Retina (tissue), 1 donor: ENCODE measurements at regions not wholly inside any gene's neighbourhood (a gene's known extent, or its start where the extent isn't known, plus 50 kb on each side); places are given as distances from the start of the nearest gene placed in this dataset.
"Not testable (repeated sequence)": the region's sequence is repeated elsewhere in the genome, so short reads cannot be mapped to it uniquely, and the experiment has no call there.

ENCODE experiments used
- DNase-seq: peaks from one replicate; pipeline ENCODE4 v3.0.0-alpha.2; 2016

DNA sequence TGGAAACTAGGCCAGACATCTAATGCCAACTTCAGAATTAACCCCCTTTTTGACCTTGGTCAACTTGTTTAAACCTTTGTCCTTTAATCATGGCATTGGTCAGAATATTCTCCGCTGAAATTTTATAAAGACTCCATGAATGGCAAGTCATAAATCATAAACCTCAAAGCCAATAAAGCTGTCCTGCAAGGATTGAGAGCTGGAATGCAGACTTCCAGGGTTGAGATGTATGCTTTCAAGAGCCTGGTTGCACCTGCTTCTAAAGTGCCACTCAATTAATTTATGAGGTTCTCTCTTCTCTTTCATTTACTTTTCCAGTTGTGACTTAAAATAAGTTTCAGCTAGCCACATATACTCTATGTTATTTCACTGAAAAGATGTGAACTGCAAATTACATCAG is 136.2 kb upstream of the HCCS start:
- no peak for DNase-seq

GRCh38 chrX:10979956-10980355 is 131.2 kb upstream of the HCCS start:
- DNase-seq: no peak

GRCh38 chrX:10981506-10981905 is 129.6 kb upstream of the HCCS start:
- no peak for DNase-seq

DNA sequence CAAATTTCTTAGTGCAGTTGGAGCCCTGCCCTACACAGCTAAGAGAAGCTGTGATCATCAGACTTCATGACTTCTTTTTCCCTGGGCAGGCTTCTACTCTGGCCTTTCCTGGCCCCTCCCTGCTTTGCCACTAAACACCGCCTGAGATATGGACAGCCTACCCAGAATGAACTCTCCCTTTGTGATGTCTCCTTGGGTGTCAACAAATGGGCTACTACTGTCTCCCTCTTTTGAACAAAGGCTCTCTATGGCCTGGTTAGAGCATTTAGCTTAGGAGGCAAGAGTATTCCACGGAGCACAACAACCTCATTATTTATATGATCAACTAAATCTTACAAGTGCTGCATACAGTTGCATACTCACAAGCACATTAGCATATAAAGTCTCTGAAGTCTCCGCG is 127.6 kb upstream of the HCCS start:
- DNase-seq: no peak

DNA sequence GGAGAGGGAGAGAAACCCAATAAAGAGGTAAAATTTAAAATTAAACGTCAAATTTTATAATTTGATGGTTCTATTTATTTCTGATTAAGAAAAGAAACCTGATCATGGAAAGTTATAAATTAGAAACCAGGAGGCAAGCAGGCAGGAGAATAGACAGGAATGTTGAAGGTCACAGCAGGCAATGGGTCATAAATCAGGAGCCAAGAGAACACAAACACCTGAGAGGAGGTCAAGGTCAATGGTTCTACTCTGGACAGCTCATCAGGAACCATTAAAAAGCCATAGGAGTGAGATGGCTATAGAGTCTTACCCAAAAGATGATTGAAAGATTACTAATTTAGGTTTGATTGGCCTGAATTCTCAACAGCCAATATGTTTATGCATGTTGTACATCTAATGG is 126.9 kb upstream of the HCCS start:
- no peak for DNase-seq

GRCh38 chrX:10986616-10987015 is 124.5 kb upstream of the HCCS start:
- no peak for DNase-seq

DNA sequence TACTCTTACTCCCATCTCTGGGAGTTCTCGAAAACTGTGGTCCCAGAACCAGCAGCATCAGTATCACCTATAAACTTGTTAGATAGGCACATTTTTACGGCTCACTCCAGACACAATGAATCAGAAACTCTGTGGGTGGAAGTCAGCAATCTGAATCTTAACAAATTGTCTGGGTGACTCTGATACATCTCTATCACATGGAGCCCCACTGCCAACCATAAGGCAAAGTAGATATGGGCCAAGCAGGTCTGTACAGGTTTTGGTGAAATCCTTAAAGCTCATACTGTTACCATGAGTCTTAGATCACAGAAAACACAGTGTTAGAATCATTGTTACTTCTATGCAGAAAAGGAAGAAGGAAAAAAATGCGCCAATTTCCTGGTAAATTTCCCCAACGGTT is 122.5 kb upstream of the HCCS start:
- DNase-seq: no peak

- peak; percentile 4 for DNase-seq
These were observed 121.7 kb upstream of the HCCS start for GRCh38 chrX:10989386-10989785.

DNA sequence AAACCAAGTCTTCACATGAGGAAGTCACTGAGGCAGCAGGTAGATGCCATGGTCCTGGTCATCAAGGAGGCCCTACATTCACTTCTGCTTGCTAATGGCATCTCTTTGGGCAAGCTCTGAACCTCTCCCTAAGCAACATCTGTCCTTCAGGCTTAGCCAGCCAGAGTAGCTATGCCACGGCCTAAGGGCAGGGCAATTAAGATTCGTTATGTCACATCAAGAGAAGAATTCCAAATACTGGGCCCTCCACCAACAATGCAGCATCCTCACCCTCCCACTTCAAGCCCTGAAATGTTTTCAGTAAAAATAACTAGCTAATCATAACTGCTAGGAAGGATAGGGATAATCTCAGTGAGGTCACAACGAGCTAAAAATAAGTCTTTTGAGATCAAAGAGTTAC is 120.7 kb upstream of the HCCS start:
- DNase-seq: no peak

- DNase-seq: no peak
These were observed 120.2 kb upstream of the HCCS start for GRCh38 chrX:10990976-10991375.

GRCh38 chrX:10992110-10992509 is 119.0 kb upstream of the HCCS start:
- no peak for DNase-seq

GRCh38 chrX:11007076-11007475 is 104.1 kb upstream of the HCCS start:
- DNase-seq: not testable (repeated sequence)

DNA sequence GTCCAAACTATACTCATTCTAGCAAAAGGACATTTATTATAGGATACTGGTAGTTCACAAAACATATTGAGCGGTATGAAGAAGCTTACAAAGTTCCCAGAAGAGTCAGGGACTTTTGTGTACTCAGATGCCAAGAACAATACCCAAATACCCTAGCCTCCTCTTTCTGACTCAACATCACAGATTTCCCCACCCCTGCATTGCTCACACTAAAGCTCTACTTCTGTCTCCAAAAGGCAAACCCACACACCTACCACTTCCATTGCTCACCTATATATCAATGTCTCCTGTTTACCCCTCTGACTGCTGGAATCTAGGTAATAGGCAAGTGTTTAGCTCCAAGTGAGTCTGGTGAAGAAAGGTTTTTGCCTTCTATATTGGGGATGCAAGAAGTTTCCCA is 100.7 kb upstream of the HCCS start:
- no peak for DNase-seq

DNA sequence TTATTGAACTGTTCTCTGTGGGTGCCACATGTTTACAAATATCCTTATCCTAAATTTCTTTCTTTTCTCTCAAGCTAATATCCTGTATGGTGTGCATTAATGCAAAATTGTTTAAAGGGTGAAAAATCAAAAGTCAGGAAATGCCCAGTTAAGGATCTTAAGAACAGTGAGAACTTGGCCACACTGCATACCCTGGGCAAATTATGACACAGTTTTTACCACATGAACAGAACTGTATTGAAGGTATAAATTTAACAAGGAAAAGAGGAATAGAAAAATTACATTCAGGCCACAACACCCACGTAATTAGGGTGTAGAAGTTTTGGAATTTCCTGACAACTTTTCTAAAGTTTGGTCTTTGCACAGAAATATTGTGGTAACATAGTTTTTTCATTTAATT is 94.4 kb upstream of the HCCS start:
- DNase-seq: no peak

GRCh38 chrX:11022588-11022987 is 88.5 kb upstream of the HCCS start:
- not testable (repeated sequence) for DNase-seq

DNA sequence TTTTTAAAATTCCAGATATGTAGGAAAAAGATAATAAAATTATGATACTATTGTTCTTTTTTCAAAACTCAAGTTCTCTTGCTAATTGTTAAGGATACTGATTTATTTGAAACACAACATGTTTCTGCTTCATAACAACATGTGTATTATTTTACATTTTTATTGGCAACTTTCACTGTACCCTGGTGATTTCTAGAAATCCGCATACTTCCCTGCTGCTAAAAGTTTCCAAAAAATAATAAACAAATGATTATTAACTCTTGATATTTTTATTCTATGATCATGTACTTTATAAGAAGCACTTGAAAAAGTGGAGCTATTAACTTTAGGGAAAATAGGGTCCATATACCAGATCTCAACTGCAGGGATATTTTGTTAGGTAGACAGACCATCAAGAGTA is 71.2 kb upstream of the HCCS start:
- DNase-seq: no peak

- no peak for DNase-seq
These were observed 70.7 kb upstream of the HCCS start for GRCh38 chrX:11040405-11040804.

DNA sequence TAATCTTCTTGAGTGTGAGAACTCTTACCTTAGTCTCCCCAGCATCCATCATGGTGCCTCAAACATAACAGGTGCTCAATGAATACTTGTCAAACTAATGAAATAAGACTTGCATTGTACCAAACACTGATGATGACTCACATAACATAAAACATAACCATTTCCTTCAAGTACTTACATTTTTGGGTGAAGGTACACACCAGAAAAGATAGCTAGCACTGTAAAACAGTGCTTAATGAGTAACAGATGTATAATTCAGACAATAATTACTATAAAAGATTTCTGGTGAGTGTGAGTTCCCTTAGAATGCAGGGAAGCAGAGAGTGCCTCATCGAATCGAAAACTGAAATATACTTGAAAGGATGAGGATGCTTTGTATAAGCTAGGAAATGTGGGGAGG is 70.1 kb upstream of the HCCS start:
- DNase-seq: no peak

- DNase-seq: no peak
These were observed 61.1 kb upstream of the HCCS start for GRCh38 chrX:11050013-11050412.

- no peak for DNase-seq
These were observed 57.8 kb upstream of the HCCS start for GRCh38 chrX:11053351-11053750.

GRCh38 chrX:11056322-11057176 is 54.6 kb upstream of the HCCS start:
- no peak for DNase-seq

DNA sequence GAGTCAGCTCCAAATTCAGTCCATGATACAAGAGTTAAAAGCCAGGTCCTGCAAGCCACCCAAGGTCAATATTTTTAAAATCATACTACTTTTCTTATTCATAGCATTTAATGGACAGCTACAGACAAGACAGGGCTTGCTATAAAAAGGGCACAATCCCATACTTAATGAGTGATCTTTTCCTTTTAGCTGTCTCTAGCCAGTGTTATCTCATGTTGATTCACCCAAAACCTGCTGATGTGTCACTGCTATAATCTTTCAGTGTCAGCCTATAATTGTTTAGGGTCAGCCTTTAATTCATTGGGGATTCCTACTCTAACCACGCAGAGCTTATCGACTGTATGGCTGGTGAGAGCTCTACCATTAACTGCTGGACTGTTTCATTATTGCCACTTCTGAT is 51.2 kb upstream of the HCCS start:
- DNase-seq: no peak
